ENCODE measurements at regions not wholly inside any gene's neighbourhood (a gene's known extent, or its start where the extent isn't known, plus 50 kb on each side); places are given as distances from the start of the nearest gene placed in this dataset.

DNA sequence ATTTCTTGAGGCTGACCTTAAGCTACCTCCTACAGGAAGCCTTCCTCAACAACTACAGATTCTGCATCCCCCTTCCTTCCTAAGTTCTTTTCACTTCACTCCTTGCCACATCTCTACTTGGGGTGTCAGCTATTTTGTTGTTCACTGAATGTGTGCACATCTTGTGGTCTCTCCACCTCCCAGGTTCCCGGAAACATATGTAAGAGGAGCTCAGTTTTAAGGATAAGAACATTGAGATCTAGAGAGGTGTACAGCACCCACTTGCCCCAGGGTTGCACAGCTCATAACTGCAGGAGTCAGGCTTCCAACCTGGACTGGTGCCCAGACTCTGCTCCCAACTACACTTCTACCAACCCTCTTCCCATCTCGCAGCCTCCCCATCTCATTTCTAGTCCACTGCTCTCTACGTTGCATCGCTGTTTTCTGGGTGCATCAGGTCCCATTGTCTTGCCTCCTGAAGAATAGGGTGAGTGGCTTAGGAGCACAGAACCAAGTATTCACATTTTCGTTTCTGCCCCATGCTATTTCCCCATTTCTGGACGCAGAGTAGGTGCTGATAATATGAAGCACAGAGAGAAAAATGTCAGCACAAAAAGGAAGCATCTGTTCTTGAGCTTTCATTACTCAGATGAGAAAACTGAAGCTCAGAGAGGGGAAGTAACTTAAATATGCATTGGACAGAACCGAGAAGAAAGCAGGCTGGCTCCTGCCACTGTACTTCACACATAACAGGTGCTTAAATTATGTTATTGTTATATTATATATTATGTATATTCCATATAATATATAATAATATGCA lies 292.0 kb upstream of the CCL2 start:
- no peak for TF ChIP-seq CTCF (IDR thresholded peaks at IDR 0.05)
- TF ChIP-seq POLR2A (IDR thresholded peaks at IDR 0.05), result no peak
